ENCODE measurements at regions not wholly inside any gene's neighbourhood (a gene's known extent, or its start where the extent isn't known, plus 50 kb on each side); places are given as distances from the start of the nearest gene placed in this dataset.
"Not testable (repeated sequence)": the region's sequence is repeated elsewhere in the genome, so short reads cannot be mapped to it uniquely, and the experiment has no call there.

- no peaks in the 10 kb centered on the region for H3K36me3 ChIP-seq
- peaks cover 18% of the 10 kb centered on the region for H3K9me3 ChIP-seq (replicated peaks)
- no peak overlapping the region for H3K4me3 ChIP-seq
- no peak overlapping the region for H3K27ac ChIP-seq (replicated peaks)
- H3K4me1 ChIP-seq: peaks cover 26% of the 10 kb centered on the region
- TF ChIP-seq, protein P1, sequence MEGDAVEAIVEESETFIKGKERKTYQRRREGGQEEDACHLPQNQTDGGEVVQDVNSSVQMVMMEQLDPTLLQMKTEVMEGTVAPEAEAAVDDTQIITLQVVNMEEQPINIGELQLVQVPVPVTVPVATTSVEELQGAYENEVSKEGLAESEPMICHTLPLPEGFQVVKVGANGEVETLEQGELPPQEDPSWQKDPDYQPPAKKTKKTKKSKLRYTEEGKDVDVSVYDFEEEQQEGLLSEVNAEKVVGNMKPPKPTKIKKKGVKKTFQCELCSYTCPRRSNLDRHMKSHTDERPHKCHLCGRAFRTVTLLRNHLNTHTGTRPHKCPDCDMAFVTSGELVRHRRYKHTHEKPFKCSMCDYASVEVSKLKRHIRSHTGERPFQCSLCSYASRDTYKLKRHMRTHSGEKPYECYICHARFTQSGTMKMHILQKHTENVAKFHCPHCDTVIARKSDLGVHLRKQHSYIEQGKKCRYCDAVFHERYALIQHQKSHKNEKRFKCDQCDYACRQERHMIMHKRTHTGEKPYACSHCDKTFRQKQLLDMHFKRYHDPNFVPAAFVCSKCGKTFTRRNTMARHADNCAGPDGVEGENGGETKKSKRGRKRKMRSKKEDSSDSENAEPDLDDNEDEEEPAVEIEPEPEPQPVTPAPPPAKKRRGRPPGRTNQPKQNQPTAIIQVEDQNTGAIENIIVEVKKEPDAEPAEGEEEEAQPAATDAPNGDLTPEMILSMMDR (IDR thresholded peaks at IDR 0.05; ENCODE audit: borderline replicate concordance): no peak
- no peaks in the 10 kb centered on the region for H3K27me3 ChIP-seq (ENCODE audit: low read depth)
- intact Hi-C loops (cut with micrococcal nuclease): no loop called here
- DNase-seq: no peak
Observed at GRCh38 chr2:65754219-65754618, 321.8 kb upstream of the SPRED2 start.

DNA sequence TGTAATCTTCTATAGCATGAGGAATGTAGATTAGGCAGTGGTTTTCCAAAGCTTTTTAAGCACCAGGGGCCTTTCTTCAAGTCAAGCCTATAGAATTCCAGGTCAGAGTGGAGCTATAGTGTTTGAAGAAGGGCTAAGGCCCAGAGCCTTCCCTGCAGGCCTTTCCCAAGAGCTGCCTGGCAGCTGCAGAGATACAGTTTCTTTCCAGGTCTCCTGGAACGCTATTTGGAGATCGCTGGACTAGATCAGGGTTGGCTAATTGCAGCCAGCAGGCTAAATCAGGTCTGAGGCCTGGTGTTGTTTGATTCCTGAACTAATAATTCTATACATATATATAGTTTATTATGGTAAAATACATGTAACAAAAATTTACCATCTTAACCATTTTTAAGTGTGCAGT lies 319.0 kb upstream of the SPRED2 start:
- Histone ChIP-seq H3K36me3 (no peaks in the 10 kb centered on the region), H3K4me3 (no peak overlapping the region), H3K27ac (replicated peaks) (no peak overlapping the region), H3K4me1 (peaks cover 39% of the 10 kb centered on the region), H3K9me3 (replicated peaks) (peaks cover 2% of the 10 kb centered on the region), H3K27me3 (ENCODE audit: low read depth) (no peaks in the 10 kb centered on the region)
- TF ChIP-seq, protein P1 (IDR thresholded peaks at IDR 0.05; ENCODE audit: borderline replicate concordance): no peak
- no peak for DNase-seq
- intact Hi-C loops (cut with micrococcal nuclease): no loop called here

GRCh38 chr2:65749545-65749944 lies 317.1 kb upstream of the SPRED2 start:
- DNase-seq: no peak
- H3K9me3 ChIP-seq (replicated peaks): no peaks in the 10 kb centered on the region
- peaks cover 34% of the 10 kb centered on the region for H3K4me1 ChIP-seq
- H3K36me3 ChIP-seq: no peaks in the 10 kb centered on the region
- H3K27me3 ChIP-seq (ENCODE audit: low read depth): no peaks in the 10 kb centered on the region
- no peak overlapping the region for H3K4me3 ChIP-seq
- intact Hi-C loops (cut with micrococcal nuclease): no loop called here
- no peak overlapping the region for H3K27ac ChIP-seq (replicated peaks)
- TF ChIP-seq, protein P1 (IDR thresholded peaks at IDR 0.05; ENCODE audit: borderline replicate concordance): no peak

- peak overlapping the region; percentile 26 for H3K27ac ChIP-seq (replicated peaks)
- H3K27me3 ChIP-seq (ENCODE audit: low read depth); H3K4me3 ChIP-seq; H3K9me3 ChIP-seq (replicated peaks); intact Hi-C loops (cut with micrococcal nuclease); H3K36me3 ChIP-seq; DNase-seq: not testable (repeated sequence)
- H3K4me1 ChIP-seq: peaks cover 24% of the 10 kb centered on the region
Observed at GRCh38 chr2:65747875-65748274, 315.5 kb upstream of the SPRED2 start.

GRCh38 chr2:65746931-65747675 lies 314.7 kb upstream of the SPRED2 start:
- Histone ChIP-seq H3K9me3 (replicated peaks) (no peaks in the 10 kb centered on the region), H3K27me3 (ENCODE audit: low read depth) (no peaks in the 10 kb centered on the region), H3K27ac (replicated peaks) (peak overlapping the region; percentile 26), H3K36me3 (no peaks in the 10 kb centered on the region), H3K4me1 (peaks cover 24% of the 10 kb centered on the region), H3K4me3 (peak overlapping the region; percentile 13)
- DNase-seq: peak; percentile 20
- TF ChIP-seq, protein P1 (IDR thresholded peaks at IDR 0.05; ENCODE audit: borderline replicate concordance): no peak
- intact Hi-C loops (cut with micrococcal nuclease): no loop called here

DNA sequence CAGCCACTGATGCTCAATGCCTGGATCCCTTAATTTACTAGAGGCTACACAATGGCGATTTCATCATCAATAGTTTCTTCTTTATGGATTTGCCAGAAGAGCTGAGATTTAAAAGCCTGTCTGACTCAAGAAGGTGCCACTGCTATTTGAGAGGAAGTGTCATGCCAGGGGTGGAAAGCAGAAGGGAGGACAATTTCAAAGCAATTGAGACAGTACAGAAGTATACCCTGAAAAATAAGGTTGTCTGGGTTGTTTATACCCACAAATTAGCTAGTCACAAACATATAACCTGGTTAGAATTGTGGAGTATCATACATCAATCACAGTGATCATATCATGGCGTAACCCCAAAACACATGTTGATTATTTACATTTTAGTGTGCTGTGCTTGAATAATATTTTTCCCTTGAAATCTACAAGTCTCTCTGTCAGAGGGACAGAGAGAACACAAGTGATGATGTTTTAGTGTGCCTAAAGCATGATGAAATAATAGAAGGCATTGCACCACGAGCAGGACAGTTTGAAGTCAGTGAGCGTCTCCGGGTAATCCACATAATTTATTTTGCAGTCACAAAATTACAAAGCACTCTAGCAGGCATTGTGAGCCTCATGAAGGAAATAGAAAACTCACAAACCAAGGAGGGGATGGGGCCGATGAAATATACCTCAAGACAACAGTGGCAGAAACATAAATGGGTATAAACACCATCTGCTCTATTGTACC lies 312.2 kb upstream of the SPRED2 start:
- no peaks in the 10 kb centered on the region for H3K36me3 ChIP-seq
- no peak for DNase-seq
- intact Hi-C loops (cut with micrococcal nuclease): no loop called here
- TF ChIP-seq, protein P1 (IDR thresholded peaks at IDR 0.05; ENCODE audit: borderline replicate concordance): no peak
- H3K27ac ChIP-seq (replicated peaks): no peak overlapping the region
- peaks cover 14% of the 10 kb centered on the region for H3K4me1 ChIP-seq
- no peaks in the 10 kb centered on the region for H3K9me3 ChIP-seq (replicated peaks)
- no peaks in the 10 kb centered on the region for H3K27me3 ChIP-seq (ENCODE audit: low read depth)
- no peak overlapping the region for H3K4me3 ChIP-seq
